KOPT-K1 (cell line): ENCODE measurements at regions not wholly inside any gene's neighbourhood (a gene's known extent, or its start where the extent isn't known, plus 50 kb on each side); places are given as distances from the start of the nearest gene placed in this dataset.
"Not testable (repeated sequence)": the region's sequence is repeated elsewhere in the genome, so short reads cannot be mapped to it uniquely, and the experiment has no call there.

Experiments
- H3K27ac ChIP-seq: fragments of 200-600 bp; sonication (generic); 2 replicates; pipeline ENCODE4 v1.5.1; 2016; ENCODE audit warnings: antibody characterized with exemption, mild to moderate bottlenecking, low read depth, low read length; ENCODE audit not compliant: poor library complexity, severe bottlenecking
- H3K36me3 ChIP-seq: fragments of 200-600 bp; sonication (generic); 2 replicates; pipeline ENCODE4 v1.5.1; 2017; ENCODE audit warnings: antibody characterized with exemption, mild to moderate bottlenecking, low read length, moderate library complexity; ENCODE audit not compliant: insufficient read depth
- H3K9me3 ChIP-seq: fragments of 200-600 bp; sonication (generic); 2 replicates; pipeline ENCODE4 v1.5.1; 2017; ENCODE audit warnings: antibody characterized with exemption, low read length, mild to moderate bottlenecking; ENCODE audit not compliant: insufficient read depth, poor library complexity, severe bottlenecking

DNA sequence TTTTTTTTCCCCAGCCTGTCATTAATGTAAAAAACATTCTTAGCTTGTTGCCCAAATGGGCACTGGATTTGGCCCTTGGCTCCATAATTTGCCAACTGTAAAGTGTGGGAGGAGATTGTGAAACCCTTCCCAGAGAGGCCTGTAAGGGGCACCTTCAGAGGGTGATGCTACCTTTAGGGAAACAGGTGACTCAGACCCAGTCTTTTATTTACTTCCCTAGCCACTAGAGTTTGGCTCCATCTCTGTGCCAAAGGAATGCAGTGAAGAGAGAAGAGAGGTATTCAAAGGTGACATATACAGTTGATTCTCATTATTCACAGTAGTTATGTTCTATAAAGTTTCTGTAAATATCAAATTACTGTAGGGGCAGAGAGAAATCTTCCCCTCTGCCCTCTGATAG is 189.6 kb downstream of the SPATA31A1 start:
- H3K9me3 ChIP-seq, H3K36me3 ChIP-seq, H3K27ac ChIP-seq: not testable (repeated sequence)

GRCh38 chr9:39550573-39550972 is 195.1 kb downstream of the SPATA31A1 start:
- not testable (repeated sequence) for H3K9me3 ChIP-seq, H3K36me3 ChIP-seq, H3K27ac ChIP-seq

GRCh38 chr9:39551544-39551943 is 196.1 kb downstream of the SPATA31A1 start:
- H3K9me3 ChIP-seq, H3K27ac ChIP-seq, H3K36me3 ChIP-seq: not testable (repeated sequence)

DNA sequence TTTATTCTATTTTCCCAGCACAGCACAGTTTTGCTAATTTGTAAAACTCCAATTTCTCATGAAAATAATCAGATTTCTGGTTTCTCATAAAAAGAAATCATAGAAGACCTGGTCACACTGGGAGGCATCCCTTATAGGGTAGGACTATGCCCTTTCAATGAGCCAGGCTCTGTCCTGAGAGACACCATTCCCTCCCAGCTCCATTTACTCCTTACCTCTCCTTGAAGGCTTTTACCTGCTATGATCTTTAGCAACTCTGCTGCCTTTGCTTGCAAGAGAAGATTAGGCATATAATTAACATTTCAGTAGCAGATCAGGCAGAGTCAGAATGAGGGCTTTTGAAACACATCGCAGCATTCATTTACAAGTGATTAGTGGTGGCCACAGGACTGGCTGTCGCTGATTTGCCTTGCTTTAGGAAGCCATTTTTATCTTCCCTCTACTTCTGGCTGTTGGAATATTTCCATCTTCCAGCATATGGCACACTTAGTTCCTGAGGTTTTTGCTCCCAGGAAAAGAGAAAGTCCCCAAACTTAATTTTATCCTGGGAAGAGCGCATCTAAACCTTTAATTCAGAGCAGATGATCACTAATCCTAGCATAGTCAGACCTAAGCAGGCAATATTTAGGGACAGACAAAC is 196.9 kb downstream of the SPATA31A1 start:
- H3K36me3 ChIP-seq, H3K27ac ChIP-seq, H3K9me3 ChIP-seq: not testable (repeated sequence)

GRCh38 chr9:39554352-39554751 is 198.9 kb downstream of the SPATA31A1 start:
- not testable (repeated sequence) for H3K27ac ChIP-seq, H3K9me3 ChIP-seq, H3K36me3 ChIP-seq

GRCh38 chr9:39559384-39559783 is 203.9 kb downstream of the SPATA31A1 start:
- not testable (repeated sequence) for H3K36me3 ChIP-seq, H3K9me3 ChIP-seq, H3K27ac ChIP-seq

DNA sequence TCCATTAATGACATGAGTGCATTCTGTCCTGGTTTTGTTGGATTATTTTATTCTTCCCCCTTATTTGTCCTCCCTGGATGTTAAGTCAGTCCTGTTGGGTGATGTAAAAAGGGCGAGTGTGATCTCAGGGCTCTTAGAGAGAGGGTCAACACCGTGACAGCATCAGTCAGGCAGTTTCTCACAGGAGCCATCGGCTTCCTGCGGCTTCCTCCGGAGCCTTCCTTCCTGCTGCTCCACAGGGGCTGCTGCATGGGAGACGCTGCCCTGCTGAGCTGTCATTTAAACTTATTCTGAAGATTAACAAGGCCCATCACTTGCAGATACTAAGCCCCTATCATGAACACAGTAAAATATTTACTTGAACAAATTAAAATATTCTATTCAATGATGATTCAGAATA is 211.3 kb downstream of the SPATA31A1 start:
- not testable (repeated sequence) for H3K36me3 ChIP-seq, H3K9me3 ChIP-seq, H3K27ac ChIP-seq

DNA sequence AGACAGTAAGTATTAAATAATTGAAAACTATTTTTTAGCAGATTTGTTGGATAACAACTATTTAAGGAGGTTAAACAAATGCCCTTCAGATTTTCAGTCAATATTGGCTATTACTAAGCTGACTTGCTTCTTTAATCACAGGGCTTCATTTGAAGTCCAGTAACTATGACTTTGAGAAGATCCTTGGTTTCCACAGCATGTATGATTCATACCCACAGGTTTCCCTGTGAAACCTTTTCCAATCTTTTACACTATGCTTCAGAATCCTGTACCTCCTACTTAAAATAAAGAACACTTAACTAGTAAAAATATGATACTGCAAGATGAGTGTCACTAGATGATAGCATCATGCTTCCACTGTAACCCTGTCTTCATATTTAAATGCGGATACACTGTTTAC is 211.9 kb downstream of the SPATA31A1 start:
- not testable (repeated sequence) for H3K27ac ChIP-seq, H3K9me3 ChIP-seq, H3K36me3 ChIP-seq

DNA sequence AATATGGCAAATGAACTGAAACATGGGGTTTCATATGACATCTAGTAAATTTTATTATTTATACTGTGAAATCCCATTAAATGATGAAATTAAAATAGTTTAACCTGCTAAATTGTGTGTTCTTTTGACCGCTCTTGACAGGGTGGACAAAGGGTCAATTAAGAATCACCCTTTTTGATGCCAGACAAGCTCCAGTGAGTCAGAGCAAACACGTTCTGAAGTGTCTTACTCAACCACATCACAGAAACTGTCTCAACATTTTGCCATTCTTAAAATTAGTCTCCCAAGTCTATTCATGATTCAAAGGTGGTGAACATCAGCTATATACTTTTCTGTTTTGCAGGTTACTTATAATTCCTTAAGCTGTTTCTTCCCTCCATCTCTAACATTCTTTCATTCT is 213.4 kb downstream of the SPATA31A1 start:
- H3K36me3 ChIP-seq, H3K27ac ChIP-seq, H3K9me3 ChIP-seq: not testable (repeated sequence)

DNA sequence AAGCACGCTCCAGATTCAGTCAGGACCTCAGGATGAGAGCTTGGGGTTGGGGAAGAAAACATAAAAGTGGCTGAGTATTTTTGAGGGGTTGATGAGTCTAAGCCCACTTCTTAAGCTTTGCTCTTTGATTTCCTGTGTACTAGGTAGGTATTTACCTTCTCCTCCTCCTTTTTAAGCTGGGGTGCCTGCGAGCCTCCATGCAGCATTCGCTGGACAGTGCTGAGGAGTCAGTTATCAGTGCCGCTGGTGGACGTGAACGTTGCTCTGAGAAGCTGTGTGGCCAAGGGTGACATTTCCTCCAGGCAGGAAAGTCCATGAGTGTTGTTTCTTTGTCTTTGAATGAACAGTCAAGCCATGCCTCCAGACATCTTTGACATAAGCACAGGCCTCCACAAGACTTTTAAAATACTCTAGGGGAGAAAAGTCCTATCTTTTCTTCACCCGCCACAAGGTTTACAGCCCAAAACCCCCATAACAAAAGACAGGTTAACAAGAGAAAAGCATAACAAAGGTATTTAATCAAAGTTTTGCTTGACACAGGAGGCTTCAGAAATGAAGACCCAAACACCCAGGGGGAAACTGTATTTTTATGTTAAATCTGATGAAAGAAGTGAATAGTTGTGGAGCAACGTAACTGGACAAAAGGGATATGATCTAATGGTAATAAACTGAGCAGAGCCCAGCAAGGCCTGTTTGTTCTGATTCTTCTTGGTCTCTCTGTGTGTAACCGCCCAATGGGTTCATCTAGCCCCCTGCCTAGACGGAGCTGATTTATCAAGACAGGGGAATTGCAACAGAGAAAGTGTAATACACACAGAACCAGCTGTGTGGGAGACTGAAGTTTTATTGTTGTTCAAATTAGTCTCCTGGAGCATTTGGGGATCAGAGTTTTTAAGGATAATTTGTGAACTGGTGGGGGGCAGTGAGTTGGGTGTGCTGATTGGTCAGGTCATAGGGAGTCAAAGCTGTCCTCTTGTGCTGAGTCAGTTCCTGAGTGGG is 217.9 kb downstream of the SPATA31A1 start:
- not testable (repeated sequence) for H3K36me3 ChIP-seq, H3K9me3 ChIP-seq, H3K27ac ChIP-seq

- not testable (repeated sequence) for H3K36me3 ChIP-seq, H3K9me3 ChIP-seq, H3K27ac ChIP-seq
Measured at GRCh38 chr9:39579000-39579399, 223.5 kb downstream of the SPATA31A1 start.

GRCh38 chr9:39581296-39581695 is 225.8 kb downstream of the SPATA31A1 start:
- H3K27ac ChIP-seq, H3K9me3 ChIP-seq, H3K36me3 ChIP-seq: not testable (repeated sequence)

GRCh38 chr9:39582677-39583412 is 227.4 kb downstream of the SPATA31A1 start:
- not testable (repeated sequence) for H3K9me3 ChIP-seq, H3K36me3 ChIP-seq, H3K27ac ChIP-seq

DNA sequence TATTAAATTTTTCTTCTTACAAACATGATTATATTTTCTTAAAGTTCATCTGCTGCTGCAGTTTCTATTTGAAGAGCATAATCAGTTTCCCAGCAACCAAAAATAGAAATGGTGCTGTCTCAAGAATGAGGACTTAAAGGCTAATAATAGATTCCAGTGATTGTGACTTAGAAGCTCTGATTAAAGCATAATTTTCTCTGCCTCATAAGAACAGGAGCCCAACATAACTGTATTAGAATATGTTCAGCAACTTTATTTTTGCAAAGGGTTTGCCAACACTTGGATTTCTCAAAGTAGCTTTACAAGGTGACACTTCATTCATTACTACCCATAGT is 227.9 kb downstream of the SPATA31A1 start:
- not testable (repeated sequence) for H3K9me3 ChIP-seq, H3K27ac ChIP-seq, H3K36me3 ChIP-seq

GRCh38 chr9:39585233-39585632 is 229.8 kb downstream of the SPATA31A1 start:
- H3K27ac ChIP-seq, H3K36me3 ChIP-seq, H3K9me3 ChIP-seq: not testable (repeated sequence)
